GM23338 (cell line): ENCODE measurements at regions not wholly inside any gene's neighbourhood (a gene's known extent, or its start where the extent isn't known, plus 50 kb on each side); places are given as distances from the start of the nearest gene placed in this dataset.
A peak's percentile ranks its signal among the peaks of the same experiment; 100 is the strongest.

Experiments used
- ATAC-seq: fragments of 200-7000 bp; cut with Tn5 transposase; 3 replicates; pipeline ENCODE4 v1.9.1; 2020
- DNase-seq: peaks from one replicate; pipeline ENCODE4 v3.0.0-alpha.2; 2015; ENCODE audit warnings: low spot score
- H2AFZ ChIP-seq: fragments of 200-600 bp; sonication (generic); 2 replicates; pipeline ENCODE4 v1.8.0; 2016; ENCODE audit warnings: antibody characterized with exemption, mild to moderate bottlenecking, moderate library complexity
- H3F3A ChIP-seq: fragments of 200-600 bp; sonication (generic); replicated peaks from 2 replicates; pipeline ENCODE4 v1.8.0; 2017; ENCODE audit warnings: antibody characterized with exemption, mixed run types, low read depth
- H3K27ac ChIP-seq: fragments of 200-600 bp; sonication (generic); 2 replicates; pipeline ENCODE4 v1.6.1; 2016; ENCODE audit warnings: low read depth
- H3K27me3 ChIP-seq: fragments of 200-600 bp; sonication (generic); 2 replicates; pipeline ENCODE4 v1.8.0; 2016; ENCODE audit warnings: mild to moderate bottlenecking, mixed run types, moderate library complexity; ENCODE audit not compliant: insufficient read depth
- H3K36me3 ChIP-seq: fragments of 200-600 bp; sonication (generic); 2 replicates; pipeline ENCODE4 v1.8.0; 2016; ENCODE audit warnings: mild to moderate bottlenecking; ENCODE audit not compliant: insufficient read depth
- H3K4me1 ChIP-seq: fragments of 200-600 bp; sonication (generic); 2 replicates; pipeline ENCODE4 v1.8.0; 2016; ENCODE audit warnings: mild to moderate bottlenecking, moderate library complexity; ENCODE audit not compliant: insufficient read depth
- H3K4me2 ChIP-seq: fragments of 200-600 bp; sonication (generic); 2 replicates; pipeline ENCODE4 v1.7.1; 2017; ENCODE audit warnings: mixed run types
- H3K4me3 ChIP-seq: fragments of 200-600 bp; sonication (generic); 2 replicates; pipeline ENCODE4 v1.6.1; 2016; ENCODE audit warnings: mixed run types
- H3K79me2 ChIP-seq: fragments of 200-600 bp; sonication (generic); replicated peaks from 2 replicates; pipeline ENCODE4 v1.8.0; 2017; ENCODE audit warnings: mild to moderate bottlenecking; ENCODE audit not compliant: insufficient read depth
- H3K9me2 ChIP-seq: fragments of 200-600 bp; sonication (generic); 2 replicates; pipeline ENCODE4 v1.8.0; 2017; ENCODE audit not compliant: insufficient read depth
- H4K20me1 ChIP-seq: fragments of 200-600 bp; sonication (generic); replicated peaks from 2 replicates; pipeline ENCODE4 v1.8.0; 2017; ENCODE audit warnings: mild to moderate bottlenecking; ENCODE audit not compliant: insufficient read depth
- H3K27ac Mint-ChIP-seq: 2 replicates; pipeline ENCODE4 v1.8.0; 2020; ENCODE audit warnings: inconsistent platforms, mild to moderate bottlenecking, moderate library complexity, mixed read lengths
- H3K27me3 Mint-ChIP-seq: 3 replicates; pipeline ENCODE4 v1.8.0; 2022; ENCODE audit warnings: low read depth, mild to moderate bottlenecking, moderate library complexity, mixed read lengths, inconsistent platforms; ENCODE audit not compliant: insufficient read depth, poor library complexity
- H3K36me3 Mint-ChIP-seq: 3 replicates; pipeline ENCODE4 v1.8.0; 2021; ENCODE audit warnings: low read depth, mild to moderate bottlenecking, inconsistent platforms, moderate library complexity, mixed read lengths
- H3K4me1 Mint-ChIP-seq: 3 replicates; pipeline ENCODE4 v1.8.0; 2020; ENCODE audit warnings: mild to moderate bottlenecking, inconsistent platforms, mixed read lengths
- H3K4me3 Mint-ChIP-seq: 3 replicates; pipeline ENCODE4 v1.8.0; 2021; ENCODE audit warnings: moderate library complexity, mild to moderate bottlenecking, inconsistent platforms, mixed read lengths
- H3K9me3 Mint-ChIP-seq: 3 replicates; pipeline ENCODE4 v1.8.0; 2020; ENCODE audit warnings: moderate library complexity, mild to moderate bottlenecking, inconsistent platforms, mixed read lengths
- CREB1 ChIP-seq: fragments of 250-450 bp; sonication (Bioruptor Pico); IDR thresholded peaks from 2 replicates; pipeline ENCODE4 v1.5.0; 2020; ENCODE audit warnings: low read depth, mild to moderate bottlenecking, moderate library complexity
- EZH2 ChIP-seq: fragments of 200-600 bp; sonication (generic); IDR thresholded peaks from one replicate; pipeline ENCODE4 v1.8.0; 2017; ENCODE audit warnings: antibody characterized with exemption, mild to moderate bottlenecking, low read depth; ENCODE audit not compliant: unreplicated experiment
- EZH2phosphoT487 ChIP-seq: fragments of 200-600 bp; sonication (generic); IDR thresholded peaks from one replicate; pipeline ENCODE4 v1.8.1; 2018; ENCODE audit warnings: antibody characterized with exemption; ENCODE audit not compliant: unreplicated experiment
- NANOG ChIP-seq: IDR thresholded peaks from 2 replicates; pipeline ENCODE4 v1.6.1; 2016; ENCODE audit warnings: antibody characterized with exemption, borderline replicate concordance
- POLR2AphosphoS5 ChIP-seq: IDR thresholded peaks from 2 replicates; pipeline ENCODE4 v1.6.1; 2016; ENCODE audit warnings: antibody characterized with exemption, low read depth
- STAT1 ChIP-seq: IDR thresholded peaks from one replicate; pipeline ENCODE4 v1.6.1; 2016; ENCODE audit warnings: antibody characterized with exemption; ENCODE audit not compliant: unreplicated experiment
- ZNF114 ChIP-seq: fragments of 250-450 bp; sonication (Bioruptor Pico); IDR thresholded peaks from 2 replicates; pipeline ENCODE4 v1.5.0; 2020; ENCODE audit warnings: mild to moderate bottlenecking, moderate library complexity
- ZNF331 ChIP-seq: fragments of 250-450 bp; sonication (Bioruptor Pico); IDR thresholded peaks from 2 replicates; pipeline ENCODE4 v1.5.0; 2020; ENCODE audit warnings: low read depth, mild to moderate bottlenecking, moderate library complexity
- TF ChIP-seq, protein P1 (sequence below), 2 experiments: fragments of 200-600 bp in 1 of 2; sonication (generic) in 1 of 2; conservative IDR thresholded peaks; 2 replicates each; pipeline versions ENCODE4 v1.5.1 to v1.6.1; 2016 to 2017; ENCODE audit warnings: antibody characterized with exemption in 2 of 2, low read depth in 2 of 2, mild to moderate bottlenecking in 2 of 2, moderate library complexity in 1 of 2
- TF ChIP-seq, protein P2 (sequence below): fragments of 250-450 bp; sonication (Bioruptor Pico); IDR thresholded peaks from 2 replicates; pipeline ENCODE4 v1.5.0; 2020; ENCODE audit warnings: mild to moderate bottlenecking, moderate library complexity

DNA sequence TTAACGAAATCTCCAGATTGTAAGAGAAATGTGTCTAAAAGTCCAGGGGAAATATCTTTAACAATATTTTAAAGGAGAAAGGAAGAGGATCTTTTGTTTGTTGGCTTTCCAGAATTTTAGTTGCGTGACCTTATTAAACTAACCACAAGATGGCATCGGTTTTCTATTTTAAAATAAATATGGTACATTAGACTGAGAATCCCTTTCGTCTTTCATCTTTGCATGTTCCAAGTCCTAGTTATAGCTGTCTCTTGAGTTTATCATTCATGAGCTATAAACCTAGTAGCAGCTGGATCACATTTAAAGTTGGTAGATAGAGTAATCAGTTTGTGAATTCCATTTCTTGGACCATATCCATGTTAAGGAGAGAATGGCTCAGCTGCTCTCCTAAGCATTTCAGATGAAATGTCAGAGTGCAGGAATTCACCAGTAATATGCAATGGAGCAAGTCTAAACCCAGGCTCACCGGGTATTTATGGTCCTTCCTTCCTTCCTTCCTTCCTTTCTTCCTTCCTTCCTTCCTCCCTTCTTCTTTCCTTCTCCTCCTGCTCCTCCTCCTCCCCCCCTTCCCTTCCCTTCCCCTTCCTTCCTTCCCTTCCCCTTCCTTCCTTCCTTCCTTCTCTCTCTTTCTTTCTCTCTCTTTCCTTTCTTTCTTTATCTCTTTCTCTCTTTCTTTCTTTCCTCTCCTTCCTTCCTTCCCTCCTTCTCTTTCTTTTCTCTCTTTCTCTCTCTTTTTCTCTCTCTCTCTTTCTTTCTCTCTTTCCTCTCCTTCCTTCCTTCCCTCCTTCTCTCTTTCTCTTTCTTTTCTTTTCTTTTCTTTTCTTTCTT lies 57.8 kb upstream of the RAB18 start:
- Histone ChIP-seq H3K4me3 (no peak overlapping the region), H4K20me1 (no peaks in the 10 kb centered on the region), H2AFZ (peak overlapping the region; percentile 40; the same call in 1 of the 2 replicates), H3K79me2 (no peaks in the 10 kb centered on the region), H3K36me3 (no peaks in the 10 kb centered on the region), H3F3A (no peaks in the 10 kb centered on the region), H3K9me2 (no peaks in the 10 kb centered on the region), H3K4me1 (no peaks in the 10 kb centered on the region), H3K4me2 (no peak overlapping the region), H3K27ac (no peak overlapping the region), H3K27me3 (no peaks in the 10 kb centered on the region)
- no peaks in the 10 kb centered on the region for H3K9me3 Mint-ChIP-seq
- H3K27ac Mint-ChIP-seq = no peak overlapping the region
- no peak for ATAC-seq
- TF ChIP-seq, protein P1, sequence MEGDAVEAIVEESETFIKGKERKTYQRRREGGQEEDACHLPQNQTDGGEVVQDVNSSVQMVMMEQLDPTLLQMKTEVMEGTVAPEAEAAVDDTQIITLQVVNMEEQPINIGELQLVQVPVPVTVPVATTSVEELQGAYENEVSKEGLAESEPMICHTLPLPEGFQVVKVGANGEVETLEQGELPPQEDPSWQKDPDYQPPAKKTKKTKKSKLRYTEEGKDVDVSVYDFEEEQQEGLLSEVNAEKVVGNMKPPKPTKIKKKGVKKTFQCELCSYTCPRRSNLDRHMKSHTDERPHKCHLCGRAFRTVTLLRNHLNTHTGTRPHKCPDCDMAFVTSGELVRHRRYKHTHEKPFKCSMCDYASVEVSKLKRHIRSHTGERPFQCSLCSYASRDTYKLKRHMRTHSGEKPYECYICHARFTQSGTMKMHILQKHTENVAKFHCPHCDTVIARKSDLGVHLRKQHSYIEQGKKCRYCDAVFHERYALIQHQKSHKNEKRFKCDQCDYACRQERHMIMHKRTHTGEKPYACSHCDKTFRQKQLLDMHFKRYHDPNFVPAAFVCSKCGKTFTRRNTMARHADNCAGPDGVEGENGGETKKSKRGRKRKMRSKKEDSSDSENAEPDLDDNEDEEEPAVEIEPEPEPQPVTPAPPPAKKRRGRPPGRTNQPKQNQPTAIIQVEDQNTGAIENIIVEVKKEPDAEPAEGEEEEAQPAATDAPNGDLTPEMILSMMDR (conservative IDR thresholded peaks at IDR 0.05; ENCODE audit: low read depth in 2 of 2) = peak; percentile 40 to 56
- no peak for TF ChIP-seq EZH2phosphoT487
- H3K27me3 Mint-ChIP-seq = peaks cover 2% of the 10 kb centered on the region
- H3K4me3 Mint-ChIP-seq = no peak overlapping the region
- H3K36me3 Mint-ChIP-seq = no peaks in the 10 kb centered on the region
- H3K4me1 Mint-ChIP-seq = no peaks in the 10 kb centered on the region; the same call in 2 of the 3 replicates
- DNase-seq = peak; percentile 60

DNA sequence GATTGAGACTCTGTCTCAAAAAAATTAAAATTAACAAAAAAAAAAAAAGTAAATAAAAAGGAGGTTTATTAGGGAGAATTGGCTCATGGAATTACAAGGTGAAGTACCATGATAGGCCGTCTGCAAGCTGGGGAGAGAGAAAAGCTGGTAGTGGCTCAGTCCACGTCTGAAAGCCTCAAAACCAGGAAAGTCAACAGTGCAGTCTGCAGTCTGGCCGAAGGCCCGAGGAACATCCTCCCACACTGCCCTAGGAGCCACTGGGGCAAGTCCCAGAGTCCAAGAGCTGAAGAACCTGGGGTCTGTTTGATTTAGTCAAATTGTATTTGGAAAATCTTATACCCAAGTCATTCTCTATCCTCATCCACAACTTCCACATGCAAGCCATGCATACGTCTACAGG lies 59.0 kb upstream of the RAB18 start:
- Mint-ChIP-seq H3K27ac (no peak overlapping the region), H3K4me3 (no peak overlapping the region), H3K36me3 (no peaks in the 10 kb centered on the region), H3K4me1 (no peaks in the 10 kb centered on the region; the same call in 2 of the 3 replicates), H3K9me3 (no peaks in the 10 kb centered on the region), H3K27me3 (peaks cover 2% of the 10 kb centered on the region)
- Histone ChIP-seq H2AFZ (no peak overlapping the region), H4K20me1 (no peaks in the 10 kb centered on the region), H3K9me2 (no peaks in the 10 kb centered on the region), H3F3A (no peaks in the 10 kb centered on the region), H3K4me2 (no peak overlapping the region), H3K36me3 (no peaks in the 10 kb centered on the region), H3K79me2 (no peaks in the 10 kb centered on the region), H3K27ac (no peak overlapping the region), H3K27me3 (no peaks in the 10 kb centered on the region), H3K4me3 (no peak overlapping the region), H3K4me1 (no peaks in the 10 kb centered on the region)
- TF ChIP-seq, protein P1 (conservative IDR thresholded peaks at IDR 0.05; ENCODE audit: low read depth in 2 of 2) = no peak
- TF ChIP-seq STAT1 = no peak
- TF ChIP-seq, protein P2, sequence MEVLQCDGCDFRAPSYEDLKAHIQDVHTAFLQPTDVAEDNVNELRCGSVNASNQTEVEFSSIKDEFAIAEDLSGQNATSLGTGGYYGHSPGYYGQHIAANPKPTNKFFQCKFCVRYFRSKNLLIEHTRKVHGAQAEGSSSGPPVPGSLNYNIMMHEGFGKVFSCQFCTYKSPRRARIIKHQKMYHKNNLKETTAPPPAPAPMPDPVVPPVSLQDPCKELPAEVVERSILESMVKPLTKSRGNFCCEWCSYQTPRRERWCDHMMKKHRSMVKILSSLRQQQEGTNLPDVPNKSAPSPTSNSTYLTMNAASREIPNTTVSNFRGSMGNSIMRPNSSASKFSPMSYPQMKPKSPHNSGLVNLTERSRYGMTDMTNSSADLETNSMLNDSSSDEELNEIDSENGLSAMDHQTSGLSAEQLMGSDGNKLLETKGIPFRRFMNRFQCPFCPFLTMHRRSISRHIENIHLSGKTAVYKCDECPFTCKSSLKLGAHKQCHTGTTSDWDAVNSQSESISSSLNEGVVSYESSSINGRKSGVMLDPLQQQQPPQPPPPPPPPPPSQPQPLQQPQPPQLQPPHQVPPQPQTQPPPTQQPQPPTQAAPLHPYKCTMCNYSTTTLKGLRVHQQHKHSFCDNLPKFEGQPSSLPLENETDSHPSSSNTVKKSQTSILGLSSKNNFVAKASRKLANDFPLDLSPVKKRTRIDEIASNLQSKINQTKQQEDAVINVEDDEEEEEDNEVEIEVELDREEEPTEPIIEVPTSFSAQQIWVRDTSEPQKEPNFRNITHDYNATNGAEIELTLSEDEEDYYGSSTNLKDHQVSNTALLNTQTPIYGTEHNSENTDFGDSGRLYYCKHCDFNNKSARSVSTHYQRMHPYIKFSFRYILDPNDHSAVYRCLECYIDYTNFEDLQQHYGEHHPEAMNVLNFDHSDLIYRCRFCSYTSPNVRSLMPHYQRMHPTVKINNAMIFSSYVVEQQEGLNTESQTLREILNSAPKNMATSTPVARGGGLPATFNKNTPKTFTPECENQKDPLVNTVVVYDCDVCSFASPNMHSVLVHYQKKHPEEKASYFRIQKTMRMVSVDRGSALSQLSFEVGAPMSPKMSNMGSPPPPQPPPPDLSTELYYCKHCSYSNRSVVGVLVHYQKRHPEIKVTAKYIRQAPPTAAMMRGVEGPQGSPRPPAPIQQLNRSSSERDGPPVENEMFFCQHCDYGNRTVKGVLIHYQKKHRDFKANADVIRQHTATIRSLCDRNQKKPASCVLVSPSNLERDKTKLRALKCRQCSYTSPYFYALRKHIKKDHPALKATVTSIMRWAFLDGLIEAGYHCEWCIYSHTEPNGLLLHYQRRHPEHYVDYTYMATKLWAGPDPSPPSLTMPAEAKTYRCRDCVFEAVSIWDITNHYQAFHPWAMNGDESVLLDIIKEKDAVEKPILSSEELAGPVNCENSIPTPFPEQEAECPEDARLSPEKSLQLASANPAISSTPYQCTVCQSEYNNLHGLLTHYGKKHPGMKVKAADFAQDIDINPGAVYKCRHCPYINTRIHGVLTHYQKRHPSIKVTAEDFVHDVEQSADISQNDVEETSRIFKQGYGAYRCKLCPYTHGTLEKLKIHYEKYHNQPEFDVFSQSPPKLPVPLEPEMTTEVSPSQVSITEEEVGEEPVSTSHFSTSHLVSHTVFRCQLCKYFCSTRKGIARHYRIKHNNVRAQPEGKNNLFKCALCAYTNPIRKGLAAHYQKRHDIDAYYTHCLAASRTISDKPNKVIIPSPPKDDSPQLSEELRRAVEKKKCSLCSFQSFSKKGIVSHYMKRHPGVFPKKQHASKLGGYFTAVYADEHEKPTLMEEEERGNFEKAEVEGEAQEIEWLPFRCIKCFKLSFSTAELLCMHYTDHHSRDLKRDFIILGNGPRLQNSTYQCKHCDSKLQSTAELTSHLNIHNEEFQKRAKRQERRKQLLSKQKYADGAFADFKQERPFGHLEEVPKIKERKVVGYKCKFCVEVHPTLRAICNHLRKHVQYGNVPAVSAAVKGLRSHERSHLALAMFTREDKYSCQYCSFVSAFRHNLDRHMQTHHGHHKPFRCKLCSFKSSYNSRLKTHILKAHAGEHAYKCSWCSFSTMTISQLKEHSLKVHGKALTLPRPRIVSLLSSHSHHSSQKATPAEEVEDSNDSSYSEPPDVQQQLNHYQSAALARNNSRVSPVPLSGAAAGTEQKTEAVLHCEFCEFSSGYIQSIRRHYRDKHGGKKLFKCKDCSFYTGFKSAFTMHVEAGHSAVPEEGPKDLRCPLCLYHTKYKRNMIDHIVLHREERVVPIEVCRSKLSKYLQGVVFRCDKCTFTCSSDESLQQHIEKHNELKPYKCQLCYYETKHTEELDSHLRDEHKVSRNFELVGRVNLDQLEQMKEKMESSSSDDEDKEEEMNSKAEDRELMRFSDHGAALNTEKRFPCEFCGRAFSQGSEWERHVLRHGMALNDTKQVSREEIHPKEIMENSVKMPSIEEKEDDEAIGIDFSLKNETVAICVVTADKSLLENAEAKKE (CRISPR knock-in tag) = no peak
- no peak for TF ChIP-seq CREB1 (CRISPR knock-in tag)
- no peak for TF ChIP-seq NANOG
- TF ChIP-seq EZH2 = no peak
- no peak for TF ChIP-seq POLR2AphosphoS5
- no peak for TF ChIP-seq ZNF331 (CRISPR knock-in tag)
- TF ChIP-seq ZNF114 = no peak
- no peak for DNase-seq
- ATAC-seq = no peak
